ENCODE measurements at regions not wholly inside any gene's neighbourhood (a gene's known extent, or its start where the extent isn't known, plus 50 kb on each side); places are given as distances from the start of the nearest gene placed in this dataset.

DNA sequence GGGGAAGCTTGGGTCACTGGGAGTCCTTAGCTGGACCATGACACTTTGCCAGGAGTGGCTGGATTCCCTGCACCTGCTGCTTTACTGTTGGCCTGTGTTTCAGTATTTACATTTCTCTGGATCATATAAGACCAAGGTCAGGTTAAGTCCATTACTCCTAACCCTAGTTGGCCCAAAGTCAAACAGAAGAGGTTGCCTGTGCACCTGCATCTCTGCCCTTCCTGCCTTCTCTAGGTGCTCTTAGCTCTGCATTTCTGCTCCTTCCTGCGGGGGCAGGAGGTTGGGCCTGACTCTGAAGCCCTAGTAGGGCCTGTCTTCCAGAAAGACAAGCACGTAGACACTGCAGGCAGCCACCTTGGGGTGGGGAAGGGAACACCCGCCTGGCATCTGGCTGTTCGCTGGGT lies 124.3 kb downstream of the RPLP1 start:
- H3K36me3 ChIP-seq (ENCODE audit: control insufficient read depth, insufficient read depth, low read length) = no peaks in the 10 kb centered on the region
- peaks cover 68% of the 10 kb centered on the region for H3K27me3 ChIP-seq (ENCODE audit: control insufficient read depth, insufficient read depth, low read length)
- no peak overlapping the region for H3K23ac ChIP-seq (ENCODE audit: low read depth, low read length)
- H2BK20ac ChIP-seq (ENCODE audit: low read depth, low read length) = no peak overlapping the region
- no peak for TF ChIP-seq MXI1 (IDR thresholded peaks at IDR 0.05; ENCODE audit: borderline replicate concordance, low read depth, low read length)
- no peak for TF ChIP-seq BHLHE40 (IDR thresholded peaks at IDR 0.05; ENCODE audit: low read depth, low read length)
- TF ChIP-seq, protein P1, sequence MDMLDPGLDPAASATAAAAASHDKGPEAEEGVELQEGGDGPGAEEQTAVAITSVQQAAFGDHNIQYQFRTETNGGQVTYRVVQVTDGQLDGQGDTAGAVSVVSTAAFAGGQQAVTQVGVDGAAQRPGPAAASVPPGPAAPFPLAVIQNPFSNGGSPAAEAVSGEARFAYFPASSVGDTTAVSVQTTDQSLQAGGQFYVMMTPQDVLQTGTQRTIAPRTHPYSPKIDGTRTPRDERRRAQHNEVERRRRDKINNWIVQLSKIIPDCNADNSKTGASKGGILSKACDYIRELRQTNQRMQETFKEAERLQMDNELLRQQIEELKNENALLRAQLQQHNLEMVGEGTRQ (IDR thresholded peaks at IDR 0.05; ENCODE audit: low read depth, low read length) = no peak
- TF ChIP-seq CHD1 (IDR thresholded peaks at IDR 0.05; ENCODE audit: low read depth, low read length) = no peak
- no peak for TF ChIP-seq MAFK (IDR thresholded peaks at IDR 0.05; ENCODE audit: low read depth, low read length)
- no peak for TF ChIP-seq CEBPB (IDR thresholded peaks at IDR 0.05; ENCODE audit: low read depth, low read length)
- no peak for TF ChIP-seq RAD21 (IDR thresholded peaks at IDR 0.05; ENCODE audit: low read length)
- no peak for TF ChIP-seq SMC3 (IDR thresholded peaks at IDR 0.05; ENCODE audit: low read depth, low read length)
- TF ChIP-seq POLR2A (IDR thresholded peaks at IDR 0.05; ENCODE audit: low read depth, low read length) = no peak
- no peak for TF ChIP-seq CTCF (conservative IDR thresholded peaks at IDR 0.05; ENCODE audit: low read depth, low read length)
- TF ChIP-seq FOS (IDR thresholded peaks at IDR 0.05; ENCODE audit: low read depth, low read length) = no peak
- TF ChIP-seq NFE2L2 (IDR thresholded peaks at IDR 0.05; ENCODE audit: low read depth, low read length) = no peak
- no peak for TF ChIP-seq RFX5 (IDR thresholded peaks at IDR 0.05; ENCODE audit: low read depth, low read length)
- TF ChIP-seq MAZ (IDR thresholded peaks at IDR 0.05; ENCODE audit: borderline replicate concordance, low read depth, low read length) = no peak
- no peak for TF ChIP-seq RCOR1 (IDR thresholded peaks at IDR 0.05; ENCODE audit: insufficient replicate concordance, low read length)
- TF ChIP-seq, protein P2, sequence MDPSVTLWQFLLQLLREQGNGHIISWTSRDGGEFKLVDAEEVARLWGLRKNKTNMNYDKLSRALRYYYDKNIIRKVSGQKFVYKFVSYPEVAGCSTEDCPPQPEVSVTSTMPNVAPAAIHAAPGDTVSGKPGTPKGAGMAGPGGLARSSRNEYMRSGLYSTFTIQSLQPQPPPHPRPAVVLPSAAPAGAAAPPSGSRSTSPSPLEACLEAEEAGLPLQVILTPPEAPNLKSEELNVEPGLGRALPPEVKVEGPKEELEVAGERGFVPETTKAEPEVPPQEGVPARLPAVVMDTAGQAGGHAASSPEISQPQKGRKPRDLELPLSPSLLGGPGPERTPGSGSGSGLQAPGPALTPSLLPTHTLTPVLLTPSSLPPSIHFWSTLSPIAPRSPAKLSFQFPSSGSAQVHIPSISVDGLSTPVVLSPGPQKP (IDR thresholded peaks at IDR 0.05; ENCODE audit: borderline replicate concordance, low read depth, low read length) = no peak
- no peaks in the 10 kb centered on the region for H4K20me1 ChIP-seq (ENCODE audit: insufficient read depth, low read length)
- dilution Hi-C loops (cut with HindIII; ENCODE audit: low sequenced_read_pairs, unreplicated experiment) (no loop called here), in situ Hi-C loops (cut with MboI; ENCODE audit: low sequenced_read_pairs) (loop anchor here (10.0 kb wide), 1 partner anchor 908 kb away; no protein-coding TSS in a partner anchor), intact Hi-C loops (cut with micrococcal nuclease) (loop anchor here (2.0 to 5.0 kb wide), 3 partner anchors 520 to 912 kb away; partner anchors contain the start of gene TLE3)
- no peak overlapping the region for H3K4ac ChIP-seq (ENCODE audit: low read depth, low read length)
- no peak overlapping the region for H3K14ac ChIP-seq (replicated peaks; ENCODE audit: low read depth, low read length)
- H3K4me3 ChIP-seq (ENCODE audit: insufficient read depth, low read depth, low read length) = no peak overlapping the region
- no peaks in the 10 kb centered on the region for H3K79me1 ChIP-seq (ENCODE audit: low read depth in 1 of 2, low read length in 2 of 2)
- H2AK9ac ChIP-seq (replicated peaks; ENCODE audit: low read depth, low read length, poor library complexity) = no peak overlapping the region
- ATAC-seq (ENCODE audit: low read depth) (no peak), DNase-seq (no peak)
- H2AK5ac ChIP-seq (ENCODE audit: low read depth, low read length) = no peak overlapping the region
- ChIA-PET CTCF (interaction anchor here (0.6 kb wide), 1 partner anchor 491 kb away, joined by 3 read pairs; no protein-coding TSS in a partner anchor), POLR2A (ENCODE audit: unreplicated experiment) (no interaction called here)
- H2BK15ac ChIP-seq (ENCODE audit: low read depth, low read length) = no peak overlapping the region
- H3K56ac ChIP-seq (ENCODE audit: extremely low read depth, insufficient read depth, low read length) = no peak overlapping the region
- H4K8ac ChIP-seq (ENCODE audit: low read depth in 2 of 2, low read length in 2 of 2) = no peak overlapping the region
- no peak overlapping the region for H2BK120ac ChIP-seq (ENCODE audit: low read depth, low read length)
- H2AFZ ChIP-seq (replicated peaks; ENCODE audit: low read length, poor library complexity) = no peak overlapping the region
- no peak overlapping the region for H3K4me2 ChIP-seq (ENCODE audit: low read depth, low read length)
- no peak overlapping the region for H2BK5ac ChIP-seq (ENCODE audit: low read depth, low read length, poor library complexity, severe bottlenecking)
- H3K9me1 ChIP-seq (ENCODE audit: insufficient read depth, low read length) = no peaks in the 10 kb centered on the region
- no peak overlapping the region for H4K91ac ChIP-seq (ENCODE audit: insufficient read depth, low read depth, low read length)
- no peak overlapping the region for H3K27ac ChIP-seq (ENCODE audit: insufficient read depth, low read length)
- no peak overlapping the region for H3K9ac ChIP-seq (ENCODE audit: low read depth, low read length)
- no peak overlapping the region for H4K5ac ChIP-seq (ENCODE audit: low read depth, low read length)
- H3K18ac ChIP-seq (ENCODE audit: low read depth, low read length) = no peak overlapping the region
- no peaks in the 10 kb centered on the region for H3K9me3 ChIP-seq (ENCODE audit: control insufficient read depth, insufficient read depth, low read length)
- 64% methylated on average over 2 of the region's 4 CpGs; no CpG with 5 or more reads in 1 of the 2 experiments for WGBS, 2 experiments (ENCODE audit: extremely low coverage in 2 of 2, insufficient read length in 1 of 2)
- H3K4me1 ChIP-seq (ENCODE audit: control insufficient read depth, insufficient read depth, low read length) = no peaks in the 10 kb centered on the region
- BruUV-seq (replicated peaks) = no TSS peak
